Tibial nerve (tissue), 4 donors: ENCODE measurements at regions not wholly inside any gene's neighbourhood (a gene's known extent, or its start where the extent isn't known, plus 50 kb on each side); places are given as distances from the start of the nearest gene placed in this dataset.

Experiments
- EP300 ChIP-seq, 2 donors: sonication (generic); formaldehyde crosslinking; IDR thresholded peaks; one replicate each; pipeline ENCODE4 v1.6.1; 2017; ENCODE audit warnings: antibody characterized with exemption in 2 of 2, mild to moderate bottlenecking in 1 of 2
- POLR2A ChIP-seq, 2 donors: fragments of 450-650 bp; IDR thresholded peaks; one replicate each; pipeline ENCODE4 v1.6.1; 2017; ENCODE audit warnings: antibody characterized with exemption in 2 of 2, mild to moderate bottlenecking in 2 of 2, moderate library complexity in 2 of 2
- TF ChIP-seq, protein P1 (sequence below), 5 experiments: fragments of 200-600 bp in 3 of 5; fragments of 450-650 bp in 2 of 5; sonication (generic) in 3 of 5; IDR thresholded peaks; one replicate each; pipeline ENCODE4 v1.5.1; 2016 to 2019; ENCODE audit warnings: antibody characterized with exemption in 5 of 5, mild to moderate bottlenecking in 3 of 5, moderate library complexity in 2 of 5

DNA sequence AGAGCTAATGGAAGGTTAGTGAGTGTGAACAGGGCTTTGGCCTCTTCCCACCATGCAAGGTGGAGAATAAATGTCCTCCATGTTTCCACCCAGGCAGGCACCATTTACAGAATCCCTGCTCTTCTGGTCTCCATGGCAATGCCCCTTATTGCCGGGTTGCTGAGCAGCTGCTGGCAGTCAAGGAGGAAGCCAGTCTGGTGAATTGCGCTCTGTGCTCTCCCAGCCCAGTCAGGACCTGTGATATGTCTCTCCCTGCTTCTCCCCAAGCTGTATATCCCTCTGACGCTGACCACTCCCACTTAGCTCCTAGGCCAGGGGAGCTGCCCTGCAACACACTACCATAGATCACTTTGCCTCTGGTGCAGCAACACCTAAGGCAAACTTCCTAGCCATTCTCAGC, 402.1 kb upstream of the ERCC4 start:
- TF ChIP-seq, protein P1, sequence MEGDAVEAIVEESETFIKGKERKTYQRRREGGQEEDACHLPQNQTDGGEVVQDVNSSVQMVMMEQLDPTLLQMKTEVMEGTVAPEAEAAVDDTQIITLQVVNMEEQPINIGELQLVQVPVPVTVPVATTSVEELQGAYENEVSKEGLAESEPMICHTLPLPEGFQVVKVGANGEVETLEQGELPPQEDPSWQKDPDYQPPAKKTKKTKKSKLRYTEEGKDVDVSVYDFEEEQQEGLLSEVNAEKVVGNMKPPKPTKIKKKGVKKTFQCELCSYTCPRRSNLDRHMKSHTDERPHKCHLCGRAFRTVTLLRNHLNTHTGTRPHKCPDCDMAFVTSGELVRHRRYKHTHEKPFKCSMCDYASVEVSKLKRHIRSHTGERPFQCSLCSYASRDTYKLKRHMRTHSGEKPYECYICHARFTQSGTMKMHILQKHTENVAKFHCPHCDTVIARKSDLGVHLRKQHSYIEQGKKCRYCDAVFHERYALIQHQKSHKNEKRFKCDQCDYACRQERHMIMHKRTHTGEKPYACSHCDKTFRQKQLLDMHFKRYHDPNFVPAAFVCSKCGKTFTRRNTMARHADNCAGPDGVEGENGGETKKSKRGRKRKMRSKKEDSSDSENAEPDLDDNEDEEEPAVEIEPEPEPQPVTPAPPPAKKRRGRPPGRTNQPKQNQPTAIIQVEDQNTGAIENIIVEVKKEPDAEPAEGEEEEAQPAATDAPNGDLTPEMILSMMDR (IDR thresholded peaks at IDR 0.05) = no peak
- TF ChIP-seq EP300 (IDR thresholded peaks at IDR 0.05) = no peak
- TF ChIP-seq POLR2A (IDR thresholded peaks at IDR 0.05) = no peak
